HG03378 (cell line): ENCODE measurements at regions not wholly inside any gene's neighbourhood (a gene's known extent, or its start where the extent isn't known, plus 50 kb on each side); places are given as distances from the start of the nearest gene placed in this dataset.

Experiments used
- ATAC-seq: cut with Tn5 transposase; IDR thresholded peaks from one replicate; pipeline ENCODE4 v1.9.1; 2021; ENCODE audit warnings: mild to moderate bottlenecking, moderate library complexity; ENCODE audit not compliant: unreplicated experiment

DNA sequence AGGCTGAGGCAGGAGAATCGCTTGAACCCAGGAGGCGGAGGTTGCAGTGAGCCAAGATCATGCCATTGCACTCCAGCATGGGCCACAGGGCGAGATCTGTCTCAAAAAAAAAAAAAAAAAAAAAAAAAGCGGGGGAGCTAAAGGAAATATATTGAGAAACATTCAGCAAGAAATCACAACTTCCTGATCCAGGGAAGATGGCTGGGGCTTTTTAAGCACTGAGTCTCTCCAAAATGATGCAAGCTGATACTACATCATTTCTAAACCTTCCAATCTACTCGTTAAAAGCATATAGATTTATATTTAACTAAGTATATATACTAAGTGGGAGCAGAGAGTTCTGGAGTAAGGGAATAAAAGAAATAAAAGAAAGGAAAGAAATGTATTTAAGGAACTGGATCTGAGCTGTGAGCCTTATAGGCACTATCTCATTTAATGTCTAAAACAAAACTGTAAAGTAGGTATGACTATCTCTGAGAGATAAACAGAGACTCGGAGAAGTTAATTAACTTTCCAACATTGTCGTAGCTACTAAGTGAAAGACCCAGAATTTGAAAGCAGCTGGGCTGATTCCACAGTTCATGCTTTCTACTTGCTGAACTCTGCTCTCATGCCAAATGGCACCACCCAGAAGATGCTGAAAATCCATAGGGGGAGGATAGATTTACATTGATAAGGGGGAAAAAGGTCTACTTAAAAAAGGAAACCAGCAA is 215.0 kb upstream of the MARCKS start:
- ATAC-seq = no peak

DNA sequence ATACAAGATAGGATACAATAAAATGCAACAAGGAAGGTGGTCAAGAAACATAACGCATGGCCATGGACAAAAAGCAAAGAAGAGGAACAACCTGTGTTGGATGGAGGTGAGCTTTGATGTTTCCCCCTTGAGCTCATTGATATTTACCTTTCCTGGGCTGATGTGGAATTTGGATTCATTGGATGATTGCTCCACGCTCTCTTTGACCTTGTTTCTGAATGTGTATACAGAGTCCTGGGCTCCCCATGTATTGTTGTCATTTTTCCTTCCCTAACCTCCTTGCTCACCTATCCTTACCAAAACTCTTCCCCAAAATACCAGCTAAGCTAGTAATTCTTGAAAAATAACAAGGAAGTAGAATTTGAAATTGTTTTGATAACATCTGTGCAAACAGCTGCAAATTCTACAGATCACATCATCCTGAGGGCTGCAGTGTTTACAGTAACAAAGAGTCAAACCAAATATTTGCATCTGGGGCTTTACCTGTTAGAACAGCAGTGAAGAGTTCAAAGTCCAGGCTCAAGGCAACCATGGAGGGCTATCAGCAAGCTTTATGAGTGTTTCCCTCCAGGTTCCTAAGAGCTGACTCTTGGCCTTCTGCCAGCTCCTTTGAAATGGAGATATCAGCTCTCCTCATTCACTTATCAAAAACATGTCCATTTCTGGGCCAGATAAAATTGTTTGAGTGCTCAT is 214.3 kb upstream of the MARCKS start:
- peak; percentile 97 for ATAC-seq

DNA sequence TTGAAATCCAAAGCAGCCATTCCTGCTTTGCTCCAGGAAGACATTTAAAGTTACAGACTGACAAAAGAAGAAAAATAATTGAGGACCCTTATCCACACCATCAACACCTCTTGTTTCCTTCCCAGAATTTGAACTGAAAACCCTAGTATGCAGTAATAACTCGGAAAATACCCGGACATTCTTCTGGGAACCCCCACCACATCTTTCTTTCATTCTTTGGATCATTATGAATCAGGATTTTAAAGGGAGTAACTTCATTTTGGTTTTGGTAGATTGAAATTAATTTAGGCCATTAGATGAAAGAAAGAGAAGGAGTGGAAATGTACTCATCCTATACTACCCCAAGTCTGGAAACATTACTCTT is 213.8 kb upstream of the MARCKS start:
- ATAC-seq = no peak

DNA sequence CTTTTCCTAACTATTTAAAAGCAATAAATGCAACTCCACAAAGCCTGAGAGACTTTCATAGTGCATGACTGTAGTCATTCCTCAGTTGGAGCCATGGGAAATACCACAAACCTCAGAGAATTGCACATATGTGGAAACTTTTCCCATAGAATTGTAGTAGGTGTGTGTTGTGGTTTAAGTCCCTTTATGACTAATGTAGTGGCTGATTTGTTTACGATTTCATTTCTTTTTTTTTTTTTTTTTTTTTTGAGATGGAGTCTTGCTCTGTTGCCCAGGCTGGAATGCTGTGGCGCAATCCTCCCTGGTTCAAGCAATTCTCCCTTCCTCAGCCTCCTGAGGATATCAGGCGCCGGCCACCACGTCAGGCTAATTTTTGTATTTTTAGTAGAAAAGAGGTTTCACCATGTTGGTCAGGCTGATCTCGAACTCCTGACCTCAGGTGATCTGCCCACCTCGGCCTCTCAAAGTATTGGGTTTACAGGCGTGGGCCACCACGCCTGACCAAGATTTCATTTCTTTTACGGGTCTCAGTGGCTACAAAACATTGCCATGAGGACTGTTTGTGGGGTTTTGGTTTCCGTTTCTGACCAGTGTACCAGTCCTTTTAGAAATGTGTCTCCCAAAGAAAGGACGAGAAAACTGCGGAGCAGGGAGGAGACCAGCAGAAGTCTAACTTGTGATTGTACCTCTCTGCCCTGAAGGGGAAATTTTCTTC is 212.1 kb upstream of the MARCKS start:
- peak; percentile 30 for ATAC-seq

DNA sequence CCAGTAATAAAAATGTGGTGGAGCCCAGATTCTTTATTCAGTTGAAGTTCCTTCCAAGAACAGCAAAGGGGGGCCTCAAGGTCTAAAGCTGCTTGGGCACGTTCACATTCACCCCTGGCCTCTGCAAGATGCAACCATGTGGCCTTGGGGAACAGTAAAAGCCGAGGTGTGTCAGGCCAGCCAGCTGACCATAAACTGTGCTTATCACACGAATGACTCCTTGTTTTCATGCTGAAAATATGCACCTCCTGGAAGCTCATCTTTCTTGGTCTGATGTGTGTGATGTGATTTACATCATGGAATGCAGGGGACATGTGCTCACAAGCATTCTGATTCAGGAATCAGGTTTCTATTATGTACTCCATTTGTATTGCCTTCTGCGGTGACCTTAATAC is 211.6 kb upstream of the MARCKS start:
- no peak for ATAC-seq

DNA sequence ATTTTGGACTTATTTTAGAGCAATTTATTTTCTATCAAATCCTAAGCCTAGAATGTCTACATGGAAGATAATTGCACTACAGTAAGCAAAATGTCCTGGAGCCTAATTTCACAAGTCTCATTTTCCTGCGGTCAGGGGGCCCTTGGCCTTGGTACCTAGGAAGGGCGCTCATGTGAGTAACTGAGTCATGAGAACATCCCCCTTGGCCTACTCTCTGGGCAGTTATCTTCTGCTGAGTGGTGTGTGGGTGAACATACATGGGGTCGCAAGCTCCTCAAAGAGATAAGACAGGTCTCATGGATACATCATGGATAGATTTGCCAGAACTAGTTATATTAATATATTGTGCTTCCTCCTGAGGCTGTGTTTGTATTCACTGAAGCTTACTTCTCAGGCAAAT is 211.2 kb upstream of the MARCKS start:
- ATAC-seq = no peak

DNA sequence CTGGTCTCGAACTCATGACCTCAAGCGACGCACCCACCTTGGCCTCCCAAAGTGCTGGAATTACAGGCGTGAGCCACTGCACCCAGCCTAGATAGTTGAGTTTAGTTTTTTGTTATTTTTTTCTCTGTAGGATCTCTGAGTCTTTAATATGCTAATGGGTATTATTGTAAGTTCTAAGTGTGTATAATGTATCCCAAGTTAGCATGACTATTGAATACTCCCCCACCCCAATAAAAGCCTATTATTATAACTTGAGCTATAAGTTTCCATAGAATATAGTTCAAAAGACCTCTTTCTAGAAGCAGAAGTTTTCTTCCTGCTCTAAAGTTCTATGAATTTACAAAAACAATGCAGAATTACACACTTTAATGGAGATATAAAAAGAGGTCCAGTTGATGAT is 210.4 kb upstream of the MARCKS start:
- no peak for ATAC-seq

DNA sequence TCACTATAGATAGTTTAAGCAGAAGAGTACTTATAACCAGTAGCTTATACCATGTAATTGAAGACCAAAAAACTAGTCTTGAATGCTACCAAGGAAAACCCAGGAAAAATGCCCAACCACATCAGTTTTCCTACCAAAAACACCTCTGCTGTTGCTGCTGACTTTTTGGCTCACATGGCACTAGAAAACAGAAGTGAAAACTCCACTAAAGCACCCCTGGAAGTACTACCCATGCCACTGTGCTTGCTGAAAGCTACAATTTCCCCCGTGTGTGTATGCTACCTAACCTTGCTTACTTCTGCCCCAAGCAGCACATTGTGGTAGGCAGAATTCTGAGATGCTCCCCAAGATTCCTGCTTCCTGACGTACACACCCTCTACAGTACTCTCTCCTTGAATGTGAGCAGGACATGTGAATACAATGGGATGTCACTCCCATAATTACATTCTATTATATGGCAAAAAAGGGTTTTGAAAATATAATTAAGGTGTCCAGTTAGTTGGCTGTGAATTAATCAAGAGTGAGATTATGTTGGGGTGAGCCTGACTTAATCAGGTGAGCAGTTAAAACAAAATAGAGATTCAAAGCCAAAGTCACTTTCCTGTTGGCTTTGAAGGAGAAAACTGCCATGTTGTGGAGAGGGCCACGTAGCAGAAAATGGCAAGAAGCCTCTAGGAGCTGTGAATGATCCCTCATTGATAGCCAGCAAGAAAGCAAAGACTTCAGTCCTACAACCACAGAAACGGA is 209.8 kb upstream of the MARCKS start:
- ATAC-seq = no peak

DNA sequence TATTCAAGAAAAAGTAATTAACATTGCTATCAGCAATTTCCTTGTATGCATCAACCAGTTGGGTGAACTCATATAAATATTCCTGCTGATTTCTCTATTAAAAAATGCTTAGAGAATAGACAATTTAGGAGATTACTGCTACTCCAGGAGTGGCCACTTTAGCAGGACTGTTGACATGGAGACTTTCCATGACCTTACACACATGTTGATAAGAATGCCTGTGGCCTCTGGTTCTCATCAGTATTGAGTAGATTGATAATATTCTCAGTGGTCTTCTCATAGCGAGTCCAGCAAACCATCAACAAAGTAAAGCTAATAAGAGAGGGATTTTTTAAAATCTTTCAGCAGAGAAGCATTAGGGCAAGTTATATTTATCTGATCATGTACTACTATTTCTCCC is 208.4 kb upstream of the MARCKS start:
- no peak for ATAC-seq

DNA sequence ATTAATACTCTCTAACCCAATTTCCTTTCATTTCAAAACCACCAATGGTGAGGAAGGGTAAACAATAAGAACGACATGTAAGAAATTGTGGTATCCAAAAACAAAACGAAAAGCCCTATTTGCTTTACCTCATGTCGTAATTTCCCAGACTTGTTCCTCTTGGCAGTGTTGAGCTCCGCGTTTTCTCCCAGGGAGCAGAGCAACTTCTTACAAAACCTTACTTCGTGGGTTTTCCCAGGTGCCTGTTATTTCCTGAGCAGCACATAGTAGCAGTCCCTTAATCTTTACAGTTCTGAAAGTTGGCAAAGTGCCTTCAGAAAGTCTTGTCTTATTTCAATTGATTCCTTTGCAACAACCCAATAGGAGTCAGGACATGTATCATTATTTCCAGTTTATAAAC is 207.9 kb upstream of the MARCKS start:
- no peak for ATAC-seq

DNA sequence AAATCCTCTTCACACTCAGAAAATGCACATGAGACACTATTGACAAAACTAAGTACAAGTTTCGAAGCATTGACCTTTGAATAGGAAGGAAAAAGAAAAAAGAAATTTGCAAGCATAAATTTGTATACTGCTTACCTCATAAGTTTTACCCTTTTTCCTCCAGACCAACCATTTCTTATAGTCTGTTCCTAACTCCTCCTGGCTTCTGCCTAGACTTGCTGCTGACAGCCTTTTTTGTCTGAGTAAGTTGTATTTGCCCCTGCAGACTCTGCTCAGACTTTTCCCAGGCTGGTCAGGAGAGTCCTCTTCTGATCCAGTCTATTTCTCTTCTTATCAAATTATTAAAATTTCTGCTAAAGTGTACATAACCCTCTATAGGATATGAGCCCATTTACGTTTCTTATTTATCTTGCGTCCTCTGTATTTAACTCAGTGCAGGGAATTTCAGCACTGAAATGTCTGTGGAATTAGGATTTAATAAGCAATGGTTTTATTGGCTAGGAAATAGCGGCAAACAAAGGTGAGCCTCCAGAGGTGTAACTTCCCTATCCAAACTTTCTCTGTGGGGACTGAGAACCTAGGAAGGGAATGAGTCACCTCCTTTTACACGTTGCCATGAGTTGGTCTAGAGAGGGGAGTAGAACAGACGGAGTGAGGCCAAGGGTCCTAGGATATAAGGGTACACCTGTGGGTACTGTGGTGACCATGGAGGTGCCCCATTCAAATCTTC is 207.1 kb upstream of the MARCKS start:
- no peak for ATAC-seq

DNA sequence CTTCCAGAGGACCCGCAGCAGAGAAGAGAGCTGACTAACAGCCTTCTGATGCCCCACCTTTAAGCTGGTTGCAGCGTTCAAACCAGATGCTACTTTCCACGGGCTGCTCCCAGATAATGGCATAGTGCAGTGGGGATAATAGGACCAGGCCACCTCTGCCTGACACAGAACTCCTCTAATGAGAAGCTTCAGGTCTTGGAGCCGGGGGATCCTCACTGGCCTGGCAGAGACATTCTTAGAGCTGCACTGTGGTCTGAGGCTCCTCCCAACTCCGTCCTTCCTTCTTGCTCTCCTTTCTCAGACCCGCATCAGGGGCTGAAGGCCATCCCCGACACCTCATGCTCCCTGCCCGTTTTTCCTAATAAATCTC is 206.6 kb upstream of the MARCKS start:
- no peak for ATAC-seq

DNA sequence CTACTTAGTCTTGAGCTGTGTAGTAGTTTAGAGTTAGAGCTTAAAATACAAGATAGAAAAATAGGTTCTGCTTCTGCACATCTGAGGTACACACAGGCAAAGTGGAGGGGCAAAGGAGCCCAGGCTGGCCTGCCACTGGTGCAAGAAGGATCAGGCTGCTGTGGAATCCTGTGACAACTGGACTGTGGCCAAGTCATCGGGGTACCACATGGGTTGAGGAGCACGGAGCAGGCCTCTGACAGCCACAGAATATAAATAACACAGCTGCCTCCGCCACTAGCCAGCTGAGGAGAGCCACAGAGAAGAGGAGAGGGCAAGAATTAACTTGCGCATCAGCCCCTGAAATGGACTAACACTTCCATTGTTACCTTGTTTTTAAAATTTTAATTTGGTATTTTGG is 206.0 kb upstream of the MARCKS start:
- ATAC-seq = no peak

DNA sequence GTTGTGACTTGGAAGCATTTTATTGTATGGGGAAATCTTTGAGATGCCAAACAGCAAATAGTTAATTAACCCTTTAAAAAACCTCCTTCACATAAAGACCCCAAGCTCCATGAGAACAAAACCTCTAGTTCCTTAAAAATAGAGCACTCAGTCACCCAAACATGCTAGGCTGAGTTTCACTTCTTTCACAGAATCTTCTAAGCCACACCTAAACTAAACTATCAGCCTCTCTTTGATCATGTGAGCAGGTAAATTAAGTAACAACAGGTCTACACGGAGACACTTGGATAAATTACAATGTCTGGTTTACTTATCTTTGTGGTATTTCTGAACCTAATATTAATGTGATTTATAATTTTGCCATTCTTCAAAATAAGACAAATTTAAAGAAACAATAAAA is 205.2 kb upstream of the MARCKS start:
- ATAC-seq = peak; percentile 31

DNA sequence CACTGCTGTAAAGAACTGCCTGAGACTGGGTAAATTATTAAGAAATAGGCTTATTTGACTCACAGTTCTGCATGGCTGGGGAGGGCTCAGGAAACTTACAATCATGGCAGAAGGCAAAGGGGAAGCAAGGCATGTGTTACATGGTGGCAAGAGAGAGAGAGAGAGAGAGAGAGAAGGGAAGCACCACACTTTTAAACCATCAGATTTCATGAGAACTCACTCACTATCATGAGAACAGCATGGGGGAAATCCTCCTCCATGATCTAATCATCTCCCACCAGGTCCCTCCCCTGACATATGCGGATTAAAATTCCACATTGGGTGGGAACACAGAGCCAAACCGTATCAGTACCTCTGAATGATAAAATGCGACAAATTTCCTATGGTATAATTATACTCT is 203.9 kb upstream of the MARCKS start:
- ATAC-seq = no peak

DNA sequence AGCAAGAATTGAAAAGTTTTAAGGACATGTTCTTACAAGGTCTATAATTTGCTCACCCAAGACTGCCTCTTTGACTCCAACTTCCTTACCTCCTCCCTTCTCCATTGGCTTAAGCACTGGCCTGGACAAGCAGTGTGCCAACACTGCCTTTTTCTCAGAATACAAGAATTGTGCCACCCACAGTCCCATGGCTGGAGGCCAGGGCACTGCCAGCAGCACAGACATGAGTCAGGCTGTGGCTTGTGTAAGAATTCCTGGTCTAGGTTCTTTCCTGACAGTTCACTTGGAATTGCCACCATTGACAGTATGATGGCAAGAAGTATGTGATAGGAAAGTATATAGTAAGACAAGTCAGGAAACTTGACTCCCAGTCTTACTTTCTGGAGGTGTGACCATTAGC is 202.7 kb upstream of the MARCKS start:
- ATAC-seq = no peak

DNA sequence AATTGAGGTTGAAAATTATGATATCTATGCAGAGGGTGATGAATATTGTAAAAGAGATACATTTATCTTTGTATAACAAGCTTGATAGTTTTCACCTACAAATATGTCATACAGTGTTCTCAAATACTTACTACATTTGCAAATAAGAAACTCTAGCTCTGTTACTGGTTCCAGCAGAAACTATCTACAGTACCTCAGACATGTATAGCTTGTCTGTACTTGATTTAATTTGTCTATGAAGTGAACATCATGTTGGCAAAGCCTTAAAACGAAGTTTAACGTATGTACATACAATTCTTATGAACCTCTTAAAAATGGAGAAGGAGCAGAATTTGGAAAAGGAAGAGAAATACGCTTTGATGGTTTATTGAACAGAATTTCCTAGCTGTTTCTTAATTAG is 201.4 kb upstream of the MARCKS start:
- no peak for ATAC-seq

DNA sequence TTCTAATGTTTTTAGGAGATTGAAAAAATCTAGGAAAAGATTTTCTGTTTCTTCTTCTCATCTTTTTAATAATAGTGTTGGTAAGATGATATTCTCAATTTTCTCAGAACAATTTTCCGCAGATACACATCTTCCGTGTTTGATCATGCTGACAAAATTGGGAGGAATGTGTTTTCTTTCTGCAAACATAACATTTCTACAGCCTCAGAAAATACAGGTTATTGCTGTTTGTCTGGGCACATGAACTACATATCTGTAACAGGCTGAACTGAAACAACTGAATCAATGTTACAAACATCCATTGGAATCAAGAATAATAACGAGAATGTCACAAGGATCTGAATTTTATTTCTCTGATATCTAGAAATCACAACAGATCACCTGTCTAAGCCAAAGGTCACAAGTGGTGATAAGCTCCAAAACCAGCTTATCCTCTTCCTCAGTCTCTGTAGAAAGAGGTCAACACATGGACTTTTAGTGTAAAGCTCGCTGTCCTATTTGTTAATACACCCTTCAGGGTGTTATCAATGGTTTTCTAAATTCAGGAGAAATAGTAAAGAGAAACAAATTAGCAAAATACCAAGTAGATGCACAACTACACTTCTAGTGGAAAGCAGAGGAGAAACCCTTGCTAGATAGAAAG is 197.3 kb upstream of the MARCKS start:
- ATAC-seq = no peak

DNA sequence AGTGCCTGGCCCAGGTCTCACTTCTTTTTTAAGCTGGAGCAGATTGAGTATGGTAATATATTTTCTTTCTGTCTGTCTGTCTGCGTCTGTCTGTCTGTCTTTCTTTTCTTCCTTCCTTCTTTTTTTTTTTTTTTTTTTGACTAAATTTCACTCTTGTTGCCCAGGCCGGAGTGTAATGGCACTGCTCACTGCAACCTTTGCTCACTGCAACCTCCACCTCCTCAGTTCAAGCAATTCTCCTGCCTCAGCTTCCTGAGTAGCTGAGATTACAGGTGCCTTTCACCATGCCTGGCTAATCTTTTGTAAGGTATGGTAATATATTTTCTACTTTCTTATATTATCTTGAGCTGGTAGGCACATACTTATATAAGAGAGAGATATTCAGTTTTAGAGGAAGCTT is 196.3 kb upstream of the MARCKS start:
- no peak for ATAC-seq

DNA sequence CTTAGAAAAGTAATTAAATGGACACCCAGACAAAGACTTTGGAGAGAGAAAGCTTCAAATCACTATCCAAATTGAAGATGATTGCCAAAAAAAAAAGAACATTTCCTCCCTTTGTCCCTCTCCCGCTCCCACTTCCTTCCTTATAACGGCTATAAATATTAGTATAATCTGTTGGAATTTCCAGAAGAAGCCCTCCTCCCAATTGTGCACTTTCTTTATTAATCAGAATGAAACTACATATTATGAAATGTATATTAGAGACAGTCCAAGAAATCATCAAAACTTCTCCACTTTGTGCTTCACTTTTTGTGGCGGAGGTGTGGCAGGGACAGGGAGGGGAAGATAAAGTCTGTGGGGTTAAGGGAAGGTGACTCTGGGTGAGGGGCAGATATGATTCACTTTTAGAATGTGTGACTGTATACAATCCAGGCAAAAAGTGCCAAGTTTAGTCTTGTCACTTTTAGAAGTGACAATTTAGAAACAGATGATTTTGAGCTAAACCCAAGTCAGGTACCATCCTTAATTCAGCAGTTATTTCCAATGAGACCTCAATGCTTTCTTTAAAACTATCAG is 195.0 kb upstream of the MARCKS start:
- ATAC-seq = no peak
